ENCODE measurements at regions not wholly inside any gene's neighbourhood (a gene's known extent, or its start where the extent isn't known, plus 50 kb on each side); places are given as distances from the start of the nearest gene placed in this dataset.

- no peak for TF ChIP-seq CTCF (IDR thresholded peaks at IDR 0.05; ENCODE audit: insufficient read depth, low read depth, low read length, missing control alignments)
- DNase-seq (ENCODE audit: low read depth): no peak
- no peak overlapping the region for H3K4me3 ChIP-seq (ENCODE audit: low read length)
Observed at GRCh38 chrX:123080065-123080464, 104.0 kb upstream of the GRIA3 start.

GRCh38 chrX:123081776-123082175 lies 102.3 kb upstream of the GRIA3 start:
- no peak overlapping the region for H3K4me3 ChIP-seq (ENCODE audit: low read length)
- no peak for TF ChIP-seq CTCF (IDR thresholded peaks at IDR 0.05; ENCODE audit: insufficient read depth, low read depth, low read length, missing control alignments)
- peak; percentile 69 for DNase-seq (ENCODE audit: low read depth)

GRCh38 chrX:123083924-123084323 lies 100.2 kb upstream of the GRIA3 start:
- DNase-seq (ENCODE audit: low read depth): peak; percentile 89
- no peak for TF ChIP-seq CTCF (IDR thresholded peaks at IDR 0.05; ENCODE audit: insufficient read depth, low read depth, low read length, missing control alignments)
- no peak overlapping the region for H3K4me3 ChIP-seq (ENCODE audit: low read length)

DNA sequence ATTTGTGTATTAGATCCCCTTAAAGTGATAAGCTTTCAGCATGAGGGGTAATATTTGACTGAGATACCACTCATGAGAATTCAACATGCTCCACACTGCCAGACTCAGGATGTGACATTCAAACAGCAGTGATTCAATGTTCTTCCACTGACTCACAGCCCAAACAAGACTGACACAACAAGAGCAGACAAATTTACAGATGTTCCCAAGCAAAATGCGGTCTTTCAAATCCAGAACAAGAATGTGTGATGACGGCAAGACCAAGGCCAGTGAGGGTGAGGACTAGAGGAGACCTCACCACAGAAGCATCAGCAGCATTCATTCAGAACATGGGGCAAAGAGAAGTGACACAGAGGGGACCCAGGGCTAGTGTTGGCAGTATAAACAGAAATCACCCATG lies 99.3 kb upstream of the GRIA3 start:
- no peak for TF ChIP-seq CTCF (IDR thresholded peaks at IDR 0.05; ENCODE audit: insufficient read depth, low read depth, low read length, missing control alignments)
- no peak overlapping the region for H3K4me3 ChIP-seq (ENCODE audit: low read length)
- peak; percentile 86 for DNase-seq (ENCODE audit: low read depth)

- no peak overlapping the region for H3K4me3 ChIP-seq (ENCODE audit: low read length)
- TF ChIP-seq CTCF (IDR thresholded peaks at IDR 0.05; ENCODE audit: insufficient read depth, low read depth, low read length, missing control alignments): no peak
- no peak for DNase-seq (ENCODE audit: low read depth)
Observed at GRCh38 chrX:123085311-123085940, 98.7 kb upstream of the GRIA3 start.

DNA sequence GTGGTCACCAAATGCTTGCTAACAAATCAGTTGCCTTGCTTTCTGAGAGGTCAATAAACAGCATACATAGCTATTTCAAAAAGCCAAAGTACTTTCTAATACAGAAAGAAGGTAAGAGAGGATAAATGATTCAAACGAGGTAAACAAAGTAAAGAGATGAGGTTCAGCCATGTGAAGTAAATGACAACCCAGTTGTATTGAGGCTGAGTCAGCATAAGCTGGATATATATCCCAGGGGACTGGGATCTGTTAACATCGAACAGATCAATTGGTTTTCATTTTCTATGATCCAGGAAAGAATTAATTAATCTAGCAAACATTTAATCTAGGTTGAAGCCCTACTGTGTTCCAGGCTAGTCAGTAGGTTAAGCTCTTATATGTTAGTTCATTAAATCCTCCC lies 97.3 kb upstream of the GRIA3 start:
- no peak for TF ChIP-seq CTCF (IDR thresholded peaks at IDR 0.05; ENCODE audit: insufficient read depth, low read depth, low read length, missing control alignments)
- no peak overlapping the region for H3K4me3 ChIP-seq (ENCODE audit: low read length)
- no peak for DNase-seq (ENCODE audit: low read depth)

GRCh38 chrX:123087326-123087725 lies 96.8 kb upstream of the GRIA3 start:
- no peak for TF ChIP-seq CTCF (IDR thresholded peaks at IDR 0.05; ENCODE audit: insufficient read depth, low read depth, low read length, missing control alignments)
- H3K4me3 ChIP-seq (ENCODE audit: low read length): no peak overlapping the region
- peak; percentile 85 for DNase-seq (ENCODE audit: low read depth)
